A549 (cell line): ENCODE measurements at regions not wholly inside any gene's neighbourhood (a gene's known extent, or its start where the extent isn't known, plus 50 kb on each side); places are given as distances from the start of the nearest gene placed in this dataset.

Experiments used
- ATAC-seq, 2 experiments: fragments of 200-7000 bp in 1 of 2; fragments of >200 bp in 1 of 2; cut with Nextera tagmentation in 1 of 2; cut with Tn5 transposase in 1 of 2; 3 replicates each; pipeline versions ENCODE4 v1.8.0 to v1.9.1; 2018 to 2020; ENCODE audit warnings: mild to moderate bottlenecking in 1 of 2, moderate library complexity in 1 of 2
- CTCF ChIA-PET: fragments of 300-600 bp; sonication (Branson Sonifier 250); formaldehyde crosslinking; extraction: SDS; loops from one replicate; lab custom pipeline; 2021; ENCODE audit warnings: antibody characterized with exemption, inconsistent platforms; lab: Yijun Ruan, JAX
- POLR2A ChIA-PET: fragments of 350-600 bp; formaldehyde crosslinking; extraction: SDS; loops from one replicate; lab custom pipeline; 2021; ENCODE audit warnings: antibody characterized with exemption, inconsistent platforms; lab: Yijun Ruan, JAX
- DNase-seq, 2 experiments: peaks; one replicate each; pipeline versions ENCODE4 v3.0.0 to v3.0.0-alpha.2; 2011 to 2016; ENCODE audit warnings: low read depth in 1 of 2, low spot score in 1 of 2
- FAIRE-seq: peaks from 2 replicates; lab custom pipeline; 2011; peaks lifted over from hg19 to GRCh38; lab: Jason Lieb, UNC
- H3K27ac ChIP-seq, 2 experiments: fragments of >200 bp; sonication (Bioruptor Twin); formaldehyde crosslinking; 3 replicates each; pipeline ENCODE4 v1.5.1; 2016 to 2017
- H3K4me1 ChIP-seq: fragments of >200 bp; sonication (Bioruptor Twin); formaldehyde crosslinking; 3 replicates; pipeline ENCODE4 v1.6.1; 2016
- H3K4me2 ChIP-seq: fragments of >200 bp; sonication (Bioruptor Twin); formaldehyde crosslinking; 3 replicates; pipeline ENCODE4 v1.6.1; 2016
- H3K4me3 ChIP-seq: fragments of >200 bp; sonication (Bioruptor Twin); formaldehyde crosslinking; 3 replicates; pipeline ENCODE4 v1.5.1; 2016
- H3K9me3 ChIP-seq: fragments of >200 bp; sonication (Bioruptor Twin); formaldehyde crosslinking; 3 replicates; pipeline ENCODE4 v1.6.1; 2016
- CHD4 ChIP-seq: fragments of 200-600 bp; sonication (generic); IDR thresholded peaks from 2 replicates; pipeline ENCODE4 v1.6.1; 2016; ENCODE audit warnings: antibody characterized with exemption, mild to moderate bottlenecking, borderline replicate concordance
- EHMT2 ChIP-seq: fragments of 200-600 bp; sonication (generic); IDR thresholded peaks from 2 replicates; pipeline ENCODE4 v1.6.1; 2016; ENCODE audit warnings: antibody characterized with exemption, low read depth, mild to moderate bottlenecking, moderate library complexity
- EP300 ChIP-seq, 2 experiments: fragments of >200 bp; sonication (Bioruptor Twin); formaldehyde crosslinking; IDR thresholded peaks; 2 replicates in 1 of 2; 3 replicates in 1 of 2; pipeline ENCODE4 v1.6.1; 2016 to 2017
- ESRRA ChIP-seq: fragments of 150-350 bp; IDR thresholded peaks from 2 replicates; pipeline ENCODE4 v1.6.1; 2014; ENCODE audit warnings: mild to moderate bottlenecking, low read length, borderline replicate concordance
- FOSB ChIP-seq: fragments of 250-450 bp; sonication (Bioruptor Pico); IDR thresholded peaks from 2 replicates; pipeline ENCODE4 v1.5.0; 2020; ENCODE audit warnings: mild to moderate bottlenecking, moderate library complexity
- FOXS1 ChIP-seq: fragments of 250-450 bp; sonication (Bioruptor Pico); IDR thresholded peaks from 2 replicates; pipeline ENCODE4 v1.5.0; 2020; ENCODE audit warnings: mild to moderate bottlenecking, moderate library complexity
- GATA3 ChIP-seq: IDR thresholded peaks from 2 replicates; pipeline ENCODE4 v1.6.1; 2012; ENCODE audit warnings: borderline replicate concordance
- HOXA7 ChIP-seq: fragments of 250-450 bp; sonication (Bioruptor Pico); IDR thresholded peaks from 2 replicates; pipeline ENCODE4 v1.5.0; 2020; ENCODE audit warnings: mild to moderate bottlenecking, moderate library complexity
- HOXB5 ChIP-seq: fragments of 250-450 bp; sonication (Bioruptor Pico); IDR thresholded peaks from 2 replicates; pipeline ENCODE4 v1.5.0; 2020; ENCODE audit warnings: mild to moderate bottlenecking, moderate library complexity
- KDM1A ChIP-seq: fragments of 200-600 bp; sonication (generic); IDR thresholded peaks from 2 replicates; pipeline ENCODE4 v1.6.1; 2016; ENCODE audit warnings: low read depth, mild to moderate bottlenecking
- KDM5A ChIP-seq: fragments of 200-600 bp; sonication (generic); IDR thresholded peaks from 2 replicates; pipeline ENCODE4 v1.6.1; 2016; ENCODE audit warnings: antibody characterized with exemption, mild to moderate bottlenecking
- MAZ ChIP-seq: fragments of 150-350 bp; IDR thresholded peaks from 2 replicates; pipeline ENCODE4 v1.6.1; 2014; ENCODE audit warnings: antibody characterized with exemption, low read depth, low read length, borderline replicate concordance
- MYC ChIP-seq: IDR thresholded peaks from 2 replicates; pipeline ENCODE4 v1.6.1; 2012; ENCODE audit warnings: mild to moderate bottlenecking, inconsistent platforms, low read length, improper control_type of control experiment, borderline replicate concordance
- NPAS2 ChIP-seq: fragments of 250-450 bp; sonication (Bioruptor Pico); IDR thresholded peaks from 2 replicates; pipeline ENCODE4 v1.8.0; 2022; ENCODE audit warnings: mild to moderate bottlenecking, moderate library complexity, borderline replicate concordance
- NR3C1 ChIP-seq: fragments of >200 bp; sonication (Bioruptor Twin); formaldehyde crosslinking; IDR thresholded peaks from 3 replicates; pipeline ENCODE4 v1.6.1; 2017
- PHF8 ChIP-seq: fragments of 200-600 bp; sonication (generic); IDR thresholded peaks from 2 replicates; pipeline ENCODE4 v1.6.1; 2016; ENCODE audit warnings: low read depth, mild to moderate bottlenecking, antibody characterized with exemption, moderate library complexity, borderline replicate concordance
- POLR2A ChIP-seq: IDR thresholded peaks from 2 replicates; pipeline ENCODE4 v1.6.1; 2012; ENCODE audit warnings: mild to moderate bottlenecking, low read length
- RAD21 ChIP-seq, 2 experiments: fragments of >200 bp in 1 of 2; sonication (Bioruptor Twin) in 1 of 2; formaldehyde crosslinking in 1 of 2; IDR thresholded peaks in 1 of 2; conservative IDR thresholded peaks in 1 of 2; 2 replicates in 1 of 2; 3 replicates in 1 of 2; pipeline ENCODE4 v1.6.1; 2012 to 2018; ENCODE audit warnings: inconsistent platforms in 1 of 2
- RARB ChIP-seq: fragments of 250-450 bp; sonication (Bioruptor Pico); IDR thresholded peaks from 2 replicates; pipeline ENCODE4 v1.8.0; 2021; ENCODE audit warnings: mild to moderate bottlenecking, moderate library complexity
- RCOR1 ChIP-seq: fragments of 150-350 bp; IDR thresholded peaks from 2 replicates; pipeline ENCODE4 v1.6.1; 2014; ENCODE audit warnings: antibody characterized with exemption, low read length, low read depth
- RFX5 ChIP-seq: fragments of 450-650 bp; IDR thresholded peaks from 2 replicates; pipeline ENCODE4 v1.7.1; 2014; ENCODE audit warnings: antibody characterized with exemption, mild to moderate bottlenecking, moderate library complexity
- RNF2 ChIP-seq: fragments of 200-600 bp; sonication (generic); IDR thresholded peaks from 2 replicates; pipeline ENCODE4 v1.6.1; 2016; ENCODE audit warnings: low read depth, mild to moderate bottlenecking, antibody characterized with exemption, moderate library complexity, borderline replicate concordance
- SREBF2 ChIP-seq: fragments of 450-650 bp; IDR thresholded peaks from 2 replicates; pipeline ENCODE4 v1.6.1; 2014; ENCODE audit warnings: mild to moderate bottlenecking, moderate library complexity
- TFCP2L1 ChIP-seq: fragments of 250-450 bp; sonication (Bioruptor Pico); IDR thresholded peaks from 2 replicates; pipeline ENCODE4 v1.5.0; 2021; ENCODE audit warnings: mild to moderate bottlenecking
- ZNF302 ChIP-seq: fragments of 250-450 bp; sonication (Bioruptor Pico); IDR thresholded peaks from 2 replicates; pipeline ENCODE4 v1.9.0; 2021; ENCODE audit warnings: inconsistent platforms, mild to moderate bottlenecking, moderate library complexity
- ZSCAN20 ChIP-seq: fragments of 250-450 bp; sonication (Bioruptor Pico); IDR thresholded peaks from 2 replicates; pipeline ENCODE4 v1.8.0; 2022; ENCODE audit warnings: mild to moderate bottlenecking, moderate library complexity
- WGBS: methylation state at CpG from one replicate; pipeline ENCODE4 v1.1.6; 2017; ENCODE audit errors: missing lambda C conversion rate; 5-methylcytosine and 5-hydroxymethylcytosine counted together
- TF ChIP-seq, protein P1 (sequence below): fragments of 250-450 bp; sonication (Bioruptor Pico); IDR thresholded peaks from 2 replicates; pipeline ENCODE4 v1.5.0; 2020; ENCODE audit warnings: low read depth, mild to moderate bottlenecking, moderate library complexity
- TF ChIP-seq, protein P2 (sequence below): fragments of >200 bp; sonication (Bioruptor Twin); formaldehyde crosslinking; IDR thresholded peaks from 3 replicates; pipeline ENCODE4 v1.6.1; 2016

DNA sequence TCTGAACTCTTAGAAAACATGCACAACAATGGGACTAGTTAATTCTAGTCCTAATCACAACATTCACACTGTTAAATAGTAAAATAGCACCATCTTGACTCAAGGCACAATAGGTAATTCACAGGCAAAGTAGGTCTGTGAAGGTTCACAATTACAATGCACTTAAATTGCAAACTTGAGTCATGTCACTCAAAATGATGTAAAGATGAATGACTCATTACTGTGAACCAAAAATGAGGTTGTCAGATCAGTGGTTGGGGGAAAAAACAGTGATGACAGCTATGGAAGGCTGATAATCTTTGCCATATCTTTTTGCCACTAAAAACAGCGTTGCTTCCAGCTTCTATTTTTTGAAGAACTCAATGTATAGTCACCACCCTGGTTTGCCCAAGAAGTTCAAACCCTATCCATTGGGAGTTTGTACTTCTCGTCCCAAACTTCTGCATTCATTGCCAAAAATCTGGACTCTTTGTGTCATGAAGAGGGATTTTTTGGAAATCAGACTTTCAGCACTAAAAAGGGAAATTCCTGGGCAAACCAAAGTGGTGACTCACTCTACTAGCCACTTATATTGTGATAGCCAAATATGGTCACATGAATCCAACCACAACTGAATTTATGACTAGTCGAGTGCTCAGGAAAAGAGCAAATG is 200.9 kb upstream of the TMTC4 start:
- FAIRE-seq (no peak), ATAC-seq (no peak)
- 3% methylated on average over 3 of the region's 3 CpGs for WGBS

DNA sequence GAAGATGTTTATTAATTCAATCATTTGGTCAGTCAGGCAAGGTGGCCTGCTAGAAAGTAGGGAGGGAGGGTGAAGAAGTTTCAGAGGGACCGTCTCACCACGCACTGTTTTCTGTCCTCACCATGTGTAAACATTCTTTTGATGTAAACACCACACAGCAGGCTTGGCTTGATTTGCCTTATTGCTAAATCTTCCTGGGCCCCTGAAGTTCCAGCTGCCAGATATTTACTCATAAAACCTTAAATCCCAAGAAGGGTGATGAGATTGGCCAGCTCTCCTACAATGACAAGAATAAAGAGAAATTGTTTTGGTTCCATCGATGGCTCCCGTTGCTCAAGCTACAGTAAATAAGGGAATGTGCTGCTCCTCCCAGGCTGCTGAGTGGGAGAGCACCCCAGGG is 198.2 kb upstream of the TMTC4 start:
- no peaks in the 10 kb centered on the region for H3K9me3 ChIP-seq
- no peak for ATAC-seq
- ChIA-PET CTCF (no interaction called here), POLR2A (no interaction called here)
- no peaks in the 10 kb centered on the region for H3K4me1 ChIP-seq
- TF ChIP-seq POLR2A (no peak), ZSCAN20 (CRISPR knock-in tag) (no peak), EP300 (IDR thresholded peaks at IDR 0.05) (no peak), CHD4 (no peak), GATA3 (no peak), MYC (no peak), RNF2 (no peak), NPAS2 (no peak), HOXA7 (CRISPR knock-in tag) (no peak), RAD21 (conservative IDR thresholded peaks at IDR 0.05 in 1 of 2, IDR thresholded peaks at IDR 0.05 in 1 of 2) (no peak), PHF8 (no peak), ESRRA (no peak), FOSB (CRISPR knock-in tag) (no peak), ZNF302 (CRISPR knock-in tag) (no peak)
- TF ChIP-seq, protein P1, sequence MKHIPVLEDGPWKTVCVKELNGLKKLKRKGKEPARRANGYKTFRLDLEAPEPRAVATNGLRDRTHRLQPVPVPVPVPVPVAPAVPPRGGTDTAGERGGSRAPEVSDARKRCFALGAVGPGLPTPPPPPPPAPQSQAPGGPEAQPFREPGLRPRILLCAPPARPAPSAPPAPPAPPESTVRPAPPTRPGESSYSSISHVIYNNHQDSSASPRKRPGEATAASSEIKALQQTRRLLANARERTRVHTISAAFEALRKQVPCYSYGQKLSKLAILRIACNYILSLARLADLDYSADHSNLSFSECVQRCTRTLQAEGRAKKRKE, result no peak
- TF ChIP-seq, all 56 proteins: peak for 0
- FAIRE-seq (no peak), DNase-seq (no peak)
- Histone ChIP-seq H3K4me3 (no peak overlapping the region), H3K27ac (no peak overlapping the region), H3K4me2 (no peak overlapping the region)
- WGBS, result 20% methylated on average over 4 of the region's 4 CpGs

More for the DNA sequence above, 200.9 kb upstream of the TMTC4 start:
- no peak for DNase-seq
- H3K27ac ChIP-seq, result no peak overlapping the region
- H3K4me2 ChIP-seq, result no peak overlapping the region
- H3K4me1 ChIP-seq, result no peaks in the 10 kb centered on the region
- POLR2A ChIA-PET, result no interaction called here
- TF ChIP-seq PHF8 (no peak), TFCP2L1 (no peak), MAZ (no peak), RNF2 (no peak), EHMT2 (no peak), RFX5 (no peak), CHD4 (no peak), RCOR1 (no peak), NR3C1 (no peak), MYC (no peak), FOXS1 (CRISPR knock-in tag) (no peak), KDM5A (no peak), HOXB5 (CRISPR knock-in tag) (no peak), GATA3 (no peak), SREBF2 (no peak), RARB (CRISPR knock-in tag) (no peak), KDM1A (no peak)
- TF ChIP-seq, protein P2, sequence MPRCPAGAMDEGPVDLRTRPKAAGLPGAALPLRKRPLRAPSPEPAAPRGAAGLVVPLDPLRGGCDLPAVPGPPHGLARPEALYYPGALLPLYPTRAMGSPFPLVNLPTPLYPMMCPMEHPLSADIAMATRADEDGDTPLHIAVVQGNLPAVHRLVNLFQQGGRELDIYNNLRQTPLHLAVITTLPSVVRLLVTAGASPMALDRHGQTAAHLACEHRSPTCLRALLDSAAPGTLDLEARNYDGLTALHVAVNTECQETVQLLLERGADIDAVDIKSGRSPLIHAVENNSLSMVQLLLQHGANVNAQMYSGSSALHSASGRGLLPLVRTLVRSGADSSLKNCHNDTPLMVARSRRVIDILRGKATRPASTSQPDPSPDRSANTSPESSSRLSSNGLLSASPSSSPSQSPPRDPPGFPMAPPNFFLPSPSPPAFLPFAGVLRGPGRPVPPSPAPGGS, result no peak
- no peak overlapping the region for H3K4me3 ChIP-seq
- H3K9me3 ChIP-seq, result no peaks in the 10 kb centered on the region
- CTCF ChIA-PET, result no interaction called here
